ENCODE measurements at regions not wholly inside any gene's neighbourhood (a gene's known extent, or its start where the extent isn't known, plus 50 kb on each side); places are given as distances from the start of the nearest gene placed in this dataset.

GRCh38 chr6:23659125-23659524 is 466.9 kb upstream of the NRSN1 start:
- TF ChIP-seq POLR2A (IDR thresholded peaks at IDR 0.05) (no peak), CTCF (IDR thresholded peaks at IDR 0.05) (no peak), POLR2AphosphoS5 (IDR thresholded peaks at IDR 0.05) (no peak), EP300 (IDR thresholded peaks at IDR 0.05) (no peak)

All from stomach (tissue), 4 donors.